ENCODE measurements at regions not wholly inside any gene's neighbourhood (a gene's known extent, or its start where the extent isn't known, plus 50 kb on each side); places are given as distances from the start of the nearest gene placed in this dataset.
"Not testable (repeated sequence)": the region's sequence is repeated elsewhere in the genome, so short reads cannot be mapped to it uniquely, and the experiment has no call there.

DNA sequence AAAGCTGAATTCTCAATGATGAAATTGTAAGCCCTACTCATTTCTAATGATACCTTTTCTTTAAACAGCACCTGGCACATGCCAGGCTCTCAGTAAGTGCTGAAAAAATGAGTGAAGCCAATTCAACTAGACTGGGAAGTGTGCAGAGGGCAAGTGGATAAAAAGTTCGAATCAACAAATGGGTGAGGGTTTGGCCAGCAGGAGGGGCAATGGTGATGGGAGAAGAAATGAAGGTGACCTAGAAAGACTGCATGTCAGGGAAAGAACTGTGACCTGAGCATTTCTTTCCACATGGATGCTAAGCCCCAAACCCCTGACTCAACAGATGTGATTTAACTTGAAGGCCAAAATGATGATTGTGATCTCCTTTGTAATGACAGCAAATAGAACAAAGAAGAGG is 54.6 kb downstream of the DKK1 start:
- intact Hi-C loops (cut with DNase I), result no loop called here
- no peak for DNase-seq (ENCODE audit: low spot score)

DNA sequence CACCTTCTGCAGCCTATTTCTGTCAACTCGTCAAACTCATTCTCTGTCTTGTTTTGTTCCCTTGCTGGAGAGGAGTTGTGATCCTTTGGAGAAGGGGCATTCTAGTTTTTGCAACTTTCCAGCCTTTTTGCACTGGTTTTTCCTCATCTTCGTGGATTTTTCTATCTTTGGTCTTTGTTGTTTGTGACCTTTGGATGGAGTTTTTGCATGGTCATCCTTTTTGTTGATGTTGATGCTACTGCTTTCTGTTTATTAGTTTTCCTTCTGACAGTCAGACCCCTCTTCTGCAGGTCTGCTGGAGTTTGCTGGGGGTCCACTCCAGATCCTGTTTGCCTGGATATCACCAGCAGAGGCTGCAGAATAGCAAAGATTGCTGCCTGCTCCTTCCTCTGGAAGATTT is 60.1 kb downstream of the DKK1 start:
- intact Hi-C loops (cut with DNase I); DNase-seq (ENCODE audit: low spot score): not testable (repeated sequence)

DNA sequence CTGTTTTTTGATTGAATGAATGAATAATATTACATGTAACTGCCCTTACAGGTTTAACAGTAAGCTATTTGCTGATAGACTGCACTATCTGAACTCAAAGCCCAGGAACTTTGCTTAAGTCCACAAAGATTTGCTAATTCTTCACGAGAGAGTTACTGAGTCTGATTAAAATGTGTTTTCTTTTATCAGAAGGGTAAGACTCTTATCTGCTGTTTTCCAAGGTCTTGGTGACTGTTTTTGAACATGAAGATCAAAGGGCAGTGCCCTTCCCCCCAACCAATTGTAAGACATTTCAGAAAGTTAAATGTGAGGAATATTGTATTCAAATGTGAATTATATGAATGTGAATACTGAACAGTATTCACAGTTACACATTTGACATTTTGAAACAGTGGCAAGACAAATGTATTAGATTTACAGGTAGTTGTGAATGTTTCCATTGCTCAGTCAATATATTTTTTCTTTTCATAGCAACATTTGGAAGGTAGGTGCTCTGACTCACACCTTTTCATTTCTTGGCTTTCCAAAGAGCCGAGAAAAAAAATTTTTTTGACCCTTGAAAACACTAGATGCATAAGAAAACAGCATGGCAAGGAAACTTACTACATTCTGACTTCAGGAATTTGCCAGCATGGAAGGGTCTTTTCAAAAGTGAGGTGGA is 62.7 kb downstream of the DKK1 start:
- no peak for DNase-seq (ENCODE audit: low spot score)
- intact Hi-C loops (cut with DNase I), result no loop called here

DNA sequence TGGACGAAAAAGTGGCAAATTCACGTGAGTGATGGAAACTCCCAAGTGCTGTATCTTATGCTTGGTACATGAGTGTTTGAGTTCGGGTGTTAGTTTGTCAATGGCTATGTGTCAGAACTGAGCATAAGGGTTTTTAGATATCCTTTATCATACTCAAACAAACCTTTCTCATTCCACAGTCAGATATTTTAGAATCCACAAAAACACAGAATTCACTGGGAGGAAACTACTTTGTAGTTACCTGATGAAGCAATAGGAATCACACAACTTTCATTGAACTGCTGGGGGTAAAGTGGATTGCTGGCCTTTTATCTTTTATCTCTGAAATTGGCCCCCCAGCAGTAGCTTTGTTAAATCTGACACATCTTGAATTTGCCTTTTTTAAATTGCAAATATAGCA is 64.0 kb downstream of the DKK1 start:
- DNase-seq (ENCODE audit: low spot score), result no peak
- intact Hi-C loops (cut with DNase I), result no loop called here

DNA sequence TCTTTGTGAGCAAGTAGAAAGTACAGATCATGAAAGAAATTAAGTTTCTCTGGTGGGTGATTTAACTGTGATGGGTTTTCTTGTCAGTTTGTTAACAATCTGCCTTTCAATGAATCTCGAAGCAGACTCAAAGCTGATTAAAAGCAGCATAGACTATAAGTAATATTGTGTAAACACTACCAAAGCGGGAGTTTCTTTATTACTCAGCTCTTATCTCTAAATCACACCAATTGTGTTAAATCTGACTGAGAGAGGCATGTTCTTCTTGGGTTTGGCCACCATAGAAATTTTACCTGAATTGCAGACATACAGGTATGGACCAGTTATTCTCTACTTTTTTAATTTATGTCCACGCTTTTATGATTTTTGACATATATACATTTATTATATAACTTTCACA is 65.2 kb downstream of the DKK1 start:
- intact Hi-C loops (cut with DNase I), result no loop called here
- no peak for DNase-seq (ENCODE audit: low spot score)

DNA sequence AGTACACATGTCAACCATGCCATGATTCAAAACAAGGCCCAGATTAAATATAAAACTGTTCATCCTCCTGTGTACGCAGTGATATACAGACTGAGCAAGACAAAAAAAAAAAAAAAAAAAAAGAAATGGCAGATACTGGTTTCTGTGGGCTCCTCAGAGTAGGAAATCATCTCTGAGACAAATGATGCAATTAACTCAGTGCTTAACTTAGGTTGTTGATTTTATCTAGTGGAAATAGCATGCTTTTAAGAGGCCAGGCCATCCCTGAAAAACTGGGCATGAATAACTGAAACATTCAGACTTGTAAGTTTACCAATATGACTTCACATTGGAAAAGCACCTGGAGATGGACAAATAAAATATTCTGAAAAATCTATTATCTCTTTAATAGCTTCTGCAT is 69.0 kb downstream of the DKK1 start:
- intact Hi-C loops (cut with DNase I), result no loop called here
- no peak for DNase-seq (ENCODE audit: low spot score)

DNA sequence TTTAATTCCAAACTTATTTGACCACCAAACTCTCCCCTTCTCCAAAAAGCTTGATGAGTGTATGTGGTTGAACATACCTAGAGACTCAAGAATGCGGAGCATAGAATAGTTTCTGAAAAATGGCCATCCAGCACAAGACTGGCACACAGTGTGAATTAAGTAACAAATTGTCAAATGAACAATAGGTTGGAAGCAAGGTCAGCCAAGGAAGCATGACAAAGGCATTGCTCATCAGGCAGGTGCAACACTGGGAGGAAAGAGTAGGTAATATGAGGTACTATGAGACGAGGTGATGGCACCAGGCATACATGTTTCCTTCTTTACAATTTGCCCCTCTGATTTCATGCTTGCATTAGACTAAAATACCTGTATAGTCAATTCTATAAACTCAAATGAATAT is 73.7 kb downstream of the DKK1 start:
- DNase-seq (ENCODE audit: low spot score), result no peak

DNA sequence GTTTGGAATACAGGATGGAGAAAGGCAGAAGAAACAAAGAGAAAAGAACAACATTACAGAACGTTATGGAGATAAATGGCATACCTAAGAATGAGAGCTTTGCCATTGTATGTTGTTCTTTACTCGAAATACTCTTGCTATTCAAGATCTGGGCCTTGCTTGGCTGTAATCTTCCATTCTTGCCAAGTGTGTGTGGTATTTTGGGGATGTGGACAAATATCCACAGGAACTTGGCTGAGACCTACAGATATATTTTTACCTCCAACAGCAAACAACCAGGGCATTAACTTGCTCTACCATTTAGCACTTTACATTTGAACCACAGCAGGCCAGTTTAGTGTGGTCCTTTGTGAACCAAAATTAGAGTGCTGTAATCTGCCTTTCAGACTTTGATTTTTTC is 76.3 kb downstream of the DKK1 start:
- DNase-seq (ENCODE audit: low spot score), result no peak
- intact Hi-C loops (cut with DNase I), result no loop called here

More for the DNA sequence above, 73.7 kb downstream of the DKK1 start:
- intact Hi-C loops (cut with DNase I), result no loop called here

DNA sequence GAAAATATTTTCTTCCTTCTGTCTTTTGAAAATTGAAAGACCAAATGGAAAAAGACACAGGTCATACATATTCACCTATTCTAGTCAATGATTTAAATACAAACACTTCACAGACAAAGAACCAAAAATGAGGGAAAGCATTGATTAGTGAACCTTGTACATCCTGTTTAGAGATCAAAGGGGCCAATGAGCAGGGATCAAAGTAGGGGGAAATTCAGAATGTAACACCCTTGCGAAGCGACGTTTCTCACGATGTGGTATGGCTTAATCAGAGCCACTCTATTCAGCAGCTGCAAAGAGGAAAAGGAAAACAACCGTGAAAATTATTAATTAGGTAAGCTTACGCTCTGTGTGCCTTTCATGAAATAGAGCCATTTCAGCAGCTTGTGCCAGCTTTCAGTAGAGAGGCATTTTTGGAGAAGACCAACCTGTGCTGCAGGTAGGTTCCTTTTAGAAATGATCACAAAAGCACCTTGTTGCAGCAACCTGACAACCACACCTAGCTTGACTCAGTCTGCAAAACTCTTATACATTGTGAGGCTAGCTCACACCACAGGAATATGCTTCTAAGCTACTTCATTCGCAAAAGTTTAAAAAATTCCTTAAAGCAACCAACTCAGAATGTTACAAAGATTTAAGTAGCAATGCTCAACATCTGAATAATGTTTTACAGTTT is 78.0 kb downstream of the DKK1 start:
- intact Hi-C loops (cut with DNase I), result no loop called here
- no peak for DNase-seq (ENCODE audit: low spot score)

DNA sequence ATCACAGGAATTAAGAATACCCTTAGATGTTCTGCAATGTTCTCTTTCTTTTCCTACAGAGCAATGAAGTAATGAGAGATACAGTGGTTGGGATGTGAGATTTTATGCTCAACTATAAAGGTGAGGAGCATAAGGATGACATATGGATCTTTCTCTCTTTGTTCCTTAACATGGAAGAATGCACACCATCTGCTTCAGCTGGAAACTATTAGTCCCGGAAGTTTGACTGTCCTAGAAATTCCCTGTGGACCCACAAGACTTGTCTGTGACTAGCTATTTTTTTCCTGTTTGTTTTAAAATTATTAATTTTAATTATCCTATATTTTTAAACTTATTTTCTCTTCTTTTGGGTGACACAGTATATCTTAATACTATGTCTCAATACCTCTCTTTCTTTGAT is 80.2 kb downstream of the DKK1 start:
- intact Hi-C loops (cut with DNase I), result no loop called here
- DNase-seq (ENCODE audit: low spot score), result no peak

DNA sequence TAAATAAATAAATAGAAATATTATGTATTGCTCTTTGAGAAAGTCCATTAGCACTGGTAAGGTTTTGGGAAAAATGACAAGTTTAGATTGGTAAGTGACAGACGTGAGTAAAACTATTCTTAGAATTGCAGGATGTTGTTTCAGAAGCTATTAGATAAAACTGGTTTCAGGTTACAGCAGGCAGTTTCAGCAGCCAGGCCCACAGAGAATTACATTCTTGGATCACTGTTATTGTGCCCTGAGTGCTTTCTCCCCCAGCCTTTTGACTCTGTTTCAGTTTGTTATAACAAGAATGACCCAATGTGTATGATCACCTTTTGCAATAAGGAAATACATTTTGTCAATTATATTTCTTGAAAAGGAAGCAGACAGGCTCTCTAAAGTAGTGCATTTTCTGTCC is 86.5 kb downstream of the DKK1 start:
- DNase-seq (ENCODE audit: low spot score), result no peak
- intact Hi-C loops (cut with DNase I), result no loop called here

DNA sequence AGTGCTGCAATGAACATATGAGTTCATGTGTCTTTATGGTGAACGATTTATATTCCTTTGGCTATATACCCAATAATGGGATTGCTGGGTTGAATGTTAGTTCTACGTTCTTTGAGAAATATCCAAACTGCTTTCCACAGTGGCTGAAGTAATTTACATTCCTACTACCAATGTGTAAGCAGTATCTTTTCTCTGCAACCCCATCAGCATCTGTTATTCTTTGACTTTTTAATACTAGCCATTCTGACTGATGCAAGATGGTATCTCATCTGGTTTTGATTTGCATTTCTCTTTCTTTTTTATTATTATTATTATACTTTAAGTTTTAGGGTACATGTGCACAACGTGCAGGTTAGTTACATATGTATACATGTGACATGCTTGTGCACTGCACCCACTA is 89.7 kb downstream of the DKK1 start:
- DNase-seq (ENCODE audit: low spot score); intact Hi-C loops (cut with DNase I): not testable (repeated sequence)

DNA sequence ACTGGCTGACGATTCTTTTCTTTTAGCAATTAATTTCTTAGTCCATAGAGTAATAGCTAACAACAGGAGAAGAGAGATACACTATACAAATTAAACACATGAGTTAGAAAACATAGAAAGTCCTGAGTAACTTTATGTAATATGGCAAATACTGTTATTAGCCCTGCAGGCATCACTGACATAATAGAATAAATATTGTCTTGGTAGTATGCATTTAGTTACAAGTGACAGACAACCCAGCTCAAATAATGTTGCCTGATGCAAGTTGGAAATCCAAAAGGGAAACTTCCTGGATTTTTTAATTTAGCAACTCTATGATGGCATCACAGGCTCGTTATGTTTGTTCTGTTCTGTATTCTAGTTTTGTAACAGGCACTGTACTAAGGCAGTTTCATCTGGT is 95.1 kb downstream of the DKK1 start:
- DNase-seq (ENCODE audit: low spot score), result no peak
- intact Hi-C loops (cut with DNase I), result no loop called here

DNA sequence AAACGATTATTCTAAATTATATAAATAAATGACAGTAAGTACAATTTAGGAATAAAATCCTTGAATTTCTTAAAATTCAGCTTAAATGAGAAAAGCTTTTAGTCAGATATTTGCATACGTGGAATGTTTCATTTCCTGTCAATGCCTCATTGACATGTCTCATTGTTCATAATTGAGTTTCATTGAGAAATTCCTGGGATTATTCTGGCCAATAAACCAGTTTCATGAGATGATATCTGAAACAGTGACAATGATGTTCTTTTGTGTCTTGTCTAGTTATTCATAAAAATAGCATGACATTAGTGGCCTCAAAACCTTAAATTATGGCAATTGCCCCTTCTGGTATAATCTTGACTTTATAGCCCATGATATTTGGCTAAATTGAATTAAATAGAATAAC is 95.8 kb downstream of the DKK1 start:
- no peak for DNase-seq (ENCODE audit: low spot score)
- intact Hi-C loops (cut with DNase I), result no loop called here

DNA sequence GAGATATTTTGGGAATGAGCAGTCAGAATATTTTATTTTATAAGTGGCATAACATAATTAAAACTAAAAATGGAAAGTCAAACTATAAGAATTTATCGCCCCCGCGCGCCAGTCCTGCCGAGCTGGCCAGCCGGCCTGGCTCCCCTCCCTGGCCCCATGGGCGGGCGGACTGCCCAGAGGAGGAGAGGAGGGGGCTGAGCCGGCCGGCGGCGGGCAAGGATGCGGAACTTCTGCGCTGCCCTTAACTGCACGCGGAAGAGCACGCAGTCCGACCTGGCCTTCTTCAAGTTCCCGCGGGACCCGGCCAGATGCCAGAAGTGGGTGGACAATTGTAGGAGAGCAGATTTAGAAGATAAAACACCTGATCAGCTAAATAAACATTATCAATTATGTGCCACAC is 96.8 kb downstream of the DKK1 start:
- intact Hi-C loops (cut with DNase I), result no loop called here
- no peak for DNase-seq (ENCODE audit: low spot score)

DNA sequence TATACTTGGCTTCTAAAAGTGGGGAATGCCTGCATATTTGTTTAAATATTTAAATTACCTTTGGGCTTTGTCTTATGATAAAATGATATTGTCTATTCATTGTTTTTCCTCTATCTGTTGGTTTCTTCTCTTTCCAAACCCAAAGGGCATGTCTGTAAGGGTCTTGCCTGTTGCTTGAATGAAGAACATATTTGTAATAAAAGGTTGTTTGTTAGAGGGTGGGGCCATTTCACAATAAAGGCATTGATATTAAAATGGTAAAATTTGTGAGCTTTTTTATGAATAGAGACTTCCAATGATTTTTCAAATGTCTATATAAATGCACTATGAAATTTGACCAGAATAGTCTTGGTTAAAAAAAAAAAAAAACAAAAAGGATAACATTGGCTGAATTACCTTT is 105.2 kb downstream of the DKK1 start:
- DNase-seq (ENCODE audit: low spot score), result no peak
- intact Hi-C loops (cut with DNase I), result no loop called here

DNA sequence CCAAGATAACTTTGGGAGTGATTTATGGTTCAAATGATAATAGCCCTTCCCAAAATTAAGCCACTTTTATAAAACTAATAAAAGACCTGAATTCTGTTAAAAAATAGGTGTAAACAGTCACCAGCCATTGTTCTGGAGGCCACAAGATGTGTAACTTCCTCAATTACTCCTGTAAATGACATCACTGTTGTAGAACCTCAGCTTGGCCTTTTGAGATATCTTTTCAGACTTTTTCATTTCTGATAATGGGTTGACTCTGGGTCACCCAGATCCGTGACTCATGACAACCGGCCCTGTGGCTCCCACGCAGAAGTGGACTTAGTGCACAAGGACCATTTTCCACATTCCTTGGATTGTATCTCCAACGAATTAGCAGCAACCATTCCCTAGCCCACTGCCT is 106.6 kb downstream of the DKK1 start:
- DNase-seq (ENCODE audit: low spot score), result no peak
- intact Hi-C loops (cut with DNase I), result no loop called here

DNA sequence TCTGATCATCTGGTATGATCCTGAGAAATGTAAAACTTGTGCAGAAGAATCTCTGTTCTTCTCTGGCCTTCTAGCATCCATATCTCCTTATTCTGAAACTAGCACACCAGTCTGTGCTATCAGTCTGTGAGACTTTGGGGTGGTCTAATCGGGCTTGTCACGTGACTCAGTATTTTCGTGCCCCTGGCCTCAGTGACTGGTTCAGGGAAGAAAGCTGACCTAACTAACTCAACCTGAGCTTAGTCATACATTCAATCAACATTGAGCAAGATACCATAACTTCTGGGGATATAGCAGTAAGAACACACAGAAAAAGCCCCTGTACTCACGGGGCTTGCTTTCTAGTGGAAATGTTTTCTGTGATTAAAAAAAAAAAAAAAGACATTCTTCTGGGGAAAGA is 109.3 kb downstream of the DKK1 start:
- intact Hi-C loops (cut with DNase I), result no loop called here
- no peak for DNase-seq (ENCODE audit: low spot score)

DNA sequence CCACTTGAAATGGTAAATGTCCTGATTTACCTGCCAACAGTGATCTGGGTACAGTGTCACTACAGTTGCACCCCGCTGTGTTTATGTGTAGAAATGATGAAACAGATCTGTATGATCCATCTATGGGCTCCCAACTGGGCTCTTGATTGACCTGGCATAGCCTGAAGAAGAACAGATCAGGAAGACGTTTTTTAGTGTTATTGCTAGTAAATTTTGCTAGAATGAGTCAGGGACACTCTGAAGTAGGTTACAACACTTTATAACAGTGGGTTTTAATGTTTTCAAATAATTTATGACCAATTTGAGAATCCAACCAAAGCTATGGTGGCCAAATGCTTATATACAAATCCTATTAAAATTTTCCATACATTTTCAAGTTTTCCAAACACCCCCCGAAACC is 110.3 kb downstream of the DKK1 start:
- intact Hi-C loops (cut with DNase I), result no loop called here

DNA sequence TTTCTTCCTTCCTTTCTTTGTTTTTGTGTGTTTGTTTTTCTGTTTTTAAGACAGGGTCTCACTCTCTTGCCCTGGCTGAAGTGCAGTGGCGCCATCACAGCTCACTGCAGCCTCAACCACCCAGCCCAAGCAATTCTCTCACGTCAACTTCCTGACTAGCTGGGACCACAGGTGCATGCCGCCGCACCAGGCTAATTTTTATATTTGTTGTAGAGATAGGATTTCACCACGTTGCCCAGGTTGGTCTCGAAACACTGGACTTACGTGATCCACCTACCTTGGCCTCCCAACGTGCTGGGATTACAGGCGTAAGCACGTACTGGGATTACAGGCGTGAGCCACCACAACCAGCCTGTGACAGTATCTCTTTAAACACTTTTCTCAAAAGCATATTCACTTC is 120.7 kb downstream of the DKK1 start:
- DNase-seq (ENCODE audit: low spot score), result peak; percentile 66
- intact Hi-C loops (cut with DNase I), result no loop called here

More for the DNA sequence above, 110.3 kb downstream of the DKK1 start:
- DNase-seq (ENCODE audit: low spot score), result no peak

DNA sequence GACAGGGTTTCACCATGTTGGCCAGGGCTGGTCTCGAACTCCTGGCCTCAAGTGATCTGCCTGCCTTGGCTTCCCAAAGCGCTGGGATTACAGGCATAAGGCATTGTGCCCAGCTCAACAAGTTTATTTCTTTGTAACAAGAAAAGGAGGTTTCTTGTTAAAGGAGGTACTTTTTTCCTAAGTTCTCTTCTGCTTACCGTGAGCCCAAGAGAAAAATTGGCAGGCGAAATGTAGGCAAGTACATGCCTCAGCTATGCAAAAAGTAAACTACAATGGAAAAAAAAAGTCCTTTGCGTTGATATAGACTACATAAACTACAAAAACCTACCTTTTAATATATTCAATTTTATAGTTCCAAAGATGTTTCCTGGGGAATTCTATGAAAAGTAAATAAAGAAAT is 122.6 kb downstream of the DKK1 start:
- DNase-seq (ENCODE audit: low spot score), result no peak
- intact Hi-C loops (cut with DNase I), result no loop called here

All from posterior vena cava (tissue), 2 donors.